HCT116 (cell line): ENCODE measurements at regions not wholly inside any gene's neighbourhood (a gene's known extent, or its start where the extent isn't known, plus 50 kb on each side); places are given as distances from the start of the nearest gene placed in this dataset.

Source experiments
- CTCF ChIP-seq, 3 experiments: fragments of 200-600 bp in 1 of 3; sonication (generic) in 1 of 3; IDR thresholded peaks in 2 of 3; conservative IDR thresholded peaks in 1 of 3; 2 replicates each; pipeline ENCODE4 v1.5.1; 2012 to 2017; ENCODE audit warnings: low read depth in 2 of 3, low read length in 2 of 3, antibody characterized with exemption in 1 of 3, borderline replicate concordance in 1 of 3, control low read depth in 1 of 3, mild to moderate bottlenecking in 1 of 3, mixed read lengths in 1 of 3, mixed run types in 1 of 3, moderate library complexity in 1 of 3; ENCODE audit not compliant: insufficient read depth in 1 of 3
- EZH2 ChIP-seq: fragments of 200-600 bp; sonication (generic); IDR thresholded peaks from 2 replicates; pipeline ENCODE4 v1.6.1; 2017; ENCODE audit warnings: antibody characterized with exemption, mixed run types
- POLR2AphosphoS5 ChIP-seq: IDR thresholded peaks from 2 replicates; pipeline ENCODE4 v1.6.1; 2011; ENCODE audit warnings: mild to moderate bottlenecking, low read depth, low read length, moderate library complexity

DNA sequence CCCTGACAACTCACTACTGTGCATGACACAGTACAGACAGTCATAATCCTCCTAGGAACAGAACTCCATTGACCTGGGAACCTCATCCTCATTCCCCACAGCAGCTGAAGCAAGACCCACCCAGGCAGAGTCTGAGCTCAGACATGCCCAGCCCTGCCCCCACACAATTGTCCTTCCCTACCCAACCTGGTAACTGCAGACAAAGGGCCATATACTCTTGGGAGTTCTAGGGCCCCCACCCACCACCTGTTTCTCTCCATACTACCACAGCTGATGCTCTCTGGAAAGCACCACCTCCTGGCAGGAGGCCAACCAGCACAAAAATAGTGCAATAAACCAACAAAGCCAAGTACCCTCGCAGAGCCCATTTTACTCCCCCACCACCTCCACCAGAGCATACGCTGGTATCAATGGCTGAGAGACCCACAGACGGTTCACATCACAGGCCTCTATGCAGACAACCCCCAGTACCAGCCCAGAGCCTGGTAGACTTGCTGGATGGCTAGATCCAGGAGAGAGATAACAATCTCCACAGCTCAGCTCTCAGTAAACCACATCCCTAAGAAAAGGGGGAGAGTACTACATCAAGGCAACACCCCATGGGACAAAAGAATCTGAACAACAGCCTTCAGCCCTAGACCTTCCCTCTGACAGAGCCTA is 159.7 kb upstream of the CXADR start:
- TF ChIP-seq EZH2 (no peak), CTCF (IDR thresholded peaks at IDR 0.05 in 2 of 3, conservative IDR thresholded peaks at IDR 0.05 in 1 of 3; ENCODE audit: borderline replicate concordance in 1 of 3, insufficient read depth in 1 of 3, low read depth in 2 of 3, low read length in 2 of 3) (no peak), POLR2AphosphoS5 (no peak)
